ENCODE measurements at regions not wholly inside any gene's neighbourhood (a gene's known extent, or its start where the extent isn't known, plus 50 kb on each side); places are given as distances from the start of the nearest gene placed in this dataset.
"Not testable (repeated sequence)": the region's sequence is repeated elsewhere in the genome, so short reads cannot be mapped to it uniquely, and the experiment has no call there.

- not testable (repeated sequence) for TF ChIP-seq POLR2A, CTCF (IDR thresholded peaks at IDR 0.05)
Measured at GRCh38 chr19:23464349-23464748, 69.1 kb upstream of the ZNF91 start.
